ENCODE measurements at regions not wholly inside any gene's neighbourhood (a gene's known extent, or its start where the extent isn't known, plus 50 kb on each side); places are given as distances from the start of the nearest gene placed in this dataset.

DNA sequence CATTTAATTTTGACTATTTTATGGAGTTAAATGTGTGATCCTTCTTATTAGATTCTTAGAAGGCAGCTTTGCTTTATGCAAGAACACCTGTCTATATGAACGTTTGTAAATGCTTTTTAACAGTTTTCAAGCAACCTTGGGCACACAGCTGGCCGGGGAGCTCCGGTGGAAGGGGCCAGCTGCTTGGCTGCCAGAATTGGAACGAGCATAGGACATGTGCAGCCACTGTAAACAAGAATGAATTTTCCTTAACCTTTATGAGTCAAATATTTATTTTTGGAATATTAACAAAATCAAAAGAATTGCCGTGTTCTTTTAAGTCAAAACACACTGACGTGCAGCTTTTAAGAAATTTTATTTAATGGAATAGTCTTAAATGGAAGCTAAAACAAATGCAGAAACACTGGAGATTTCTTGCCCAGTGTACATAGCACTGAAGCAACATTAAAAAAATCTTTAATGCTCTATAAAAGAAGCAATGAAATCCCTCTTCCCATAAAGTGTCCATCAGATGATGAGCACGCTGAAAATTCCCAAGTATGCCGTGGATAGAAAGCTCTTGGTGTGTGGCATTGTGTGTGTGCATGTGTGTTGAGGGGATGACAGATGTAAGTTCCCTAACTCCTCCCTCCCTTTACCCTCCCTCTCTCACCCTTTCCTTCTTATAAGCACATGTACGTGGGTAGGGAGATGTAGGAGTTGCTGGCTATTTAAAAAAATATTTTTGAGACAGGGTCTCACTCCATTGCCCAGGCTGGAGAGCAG lies 208.9 kb upstream of the EXOC2 start (continued):
- TF ChIP-seq, protein P1, sequence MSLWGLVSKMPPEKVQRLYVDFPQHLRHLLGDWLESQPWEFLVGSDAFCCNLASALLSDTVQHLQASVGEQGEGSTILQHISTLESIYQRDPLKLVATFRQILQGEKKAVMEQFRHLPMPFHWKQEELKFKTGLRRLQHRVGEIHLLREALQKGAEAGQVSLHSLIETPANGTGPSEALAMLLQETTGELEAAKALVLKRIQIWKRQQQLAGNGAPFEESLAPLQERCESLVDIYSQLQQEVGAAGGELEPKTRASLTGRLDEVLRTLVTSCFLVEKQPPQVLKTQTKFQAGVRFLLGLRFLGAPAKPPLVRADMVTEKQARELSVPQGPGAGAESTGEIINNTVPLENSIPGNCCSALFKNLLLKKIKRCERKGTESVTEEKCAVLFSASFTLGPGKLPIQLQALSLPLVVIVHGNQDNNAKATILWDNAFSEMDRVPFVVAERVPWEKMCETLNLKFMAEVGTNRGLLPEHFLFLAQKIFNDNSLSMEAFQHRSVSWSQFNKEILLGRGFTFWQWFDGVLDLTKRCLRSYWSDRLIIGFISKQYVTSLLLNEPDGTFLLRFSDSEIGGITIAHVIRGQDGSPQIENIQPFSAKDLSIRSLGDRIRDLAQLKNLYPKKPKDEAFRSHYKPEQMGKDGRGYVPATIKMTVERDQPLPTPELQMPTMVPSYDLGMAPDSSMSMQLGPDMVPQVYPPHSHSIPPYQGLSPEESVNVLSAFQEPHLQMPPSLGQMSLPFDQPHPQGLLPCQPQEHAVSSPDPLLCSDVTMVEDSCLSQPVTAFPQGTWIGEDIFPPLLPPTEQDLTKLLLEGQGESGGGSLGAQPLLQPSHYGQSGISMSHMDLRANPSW (CRISPR knock-in tag; conservative IDR thresholded peaks at IDR 0.05; ENCODE audit: low read depth) = no peak
- TF ChIP-seq, protein P2, sequence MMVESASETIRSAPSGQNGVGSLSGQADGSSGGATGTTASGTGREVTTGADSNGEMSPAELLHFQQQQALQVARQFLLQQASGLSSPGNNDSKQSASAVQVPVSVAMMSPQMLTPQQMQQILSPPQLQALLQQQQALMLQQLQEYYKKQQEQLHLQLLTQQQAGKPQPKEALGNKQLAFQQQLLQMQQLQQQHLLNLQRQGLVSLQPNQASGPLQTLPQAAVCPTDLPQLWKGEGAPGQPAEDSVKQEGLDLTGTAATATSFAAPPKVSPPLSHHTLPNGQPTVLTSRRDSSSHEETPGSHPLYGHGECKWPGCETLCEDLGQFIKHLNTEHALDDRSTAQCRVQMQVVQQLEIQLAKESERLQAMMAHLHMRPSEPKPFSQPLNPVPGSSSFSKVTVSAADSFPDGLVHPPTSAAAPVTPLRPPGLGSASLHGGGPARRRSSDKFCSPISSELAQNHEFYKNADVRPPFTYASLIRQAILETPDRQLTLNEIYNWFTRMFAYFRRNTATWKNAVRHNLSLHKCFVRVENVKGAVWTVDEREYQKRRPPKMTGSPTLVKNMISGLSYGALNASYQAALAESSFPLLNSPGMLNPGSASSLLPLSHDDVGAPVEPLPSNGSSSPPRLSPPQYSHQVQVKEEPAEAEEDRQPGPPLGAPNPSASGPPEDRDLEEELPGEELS (CRISPR knock-in tag; IDR thresholded peaks at IDR 0.05) = no peak
- no peak for TF ChIP-seq NR2C2 (CRISPR knock-in tag; IDR thresholded peaks at IDR 0.05)
- TF ChIP-seq, protein P3, sequence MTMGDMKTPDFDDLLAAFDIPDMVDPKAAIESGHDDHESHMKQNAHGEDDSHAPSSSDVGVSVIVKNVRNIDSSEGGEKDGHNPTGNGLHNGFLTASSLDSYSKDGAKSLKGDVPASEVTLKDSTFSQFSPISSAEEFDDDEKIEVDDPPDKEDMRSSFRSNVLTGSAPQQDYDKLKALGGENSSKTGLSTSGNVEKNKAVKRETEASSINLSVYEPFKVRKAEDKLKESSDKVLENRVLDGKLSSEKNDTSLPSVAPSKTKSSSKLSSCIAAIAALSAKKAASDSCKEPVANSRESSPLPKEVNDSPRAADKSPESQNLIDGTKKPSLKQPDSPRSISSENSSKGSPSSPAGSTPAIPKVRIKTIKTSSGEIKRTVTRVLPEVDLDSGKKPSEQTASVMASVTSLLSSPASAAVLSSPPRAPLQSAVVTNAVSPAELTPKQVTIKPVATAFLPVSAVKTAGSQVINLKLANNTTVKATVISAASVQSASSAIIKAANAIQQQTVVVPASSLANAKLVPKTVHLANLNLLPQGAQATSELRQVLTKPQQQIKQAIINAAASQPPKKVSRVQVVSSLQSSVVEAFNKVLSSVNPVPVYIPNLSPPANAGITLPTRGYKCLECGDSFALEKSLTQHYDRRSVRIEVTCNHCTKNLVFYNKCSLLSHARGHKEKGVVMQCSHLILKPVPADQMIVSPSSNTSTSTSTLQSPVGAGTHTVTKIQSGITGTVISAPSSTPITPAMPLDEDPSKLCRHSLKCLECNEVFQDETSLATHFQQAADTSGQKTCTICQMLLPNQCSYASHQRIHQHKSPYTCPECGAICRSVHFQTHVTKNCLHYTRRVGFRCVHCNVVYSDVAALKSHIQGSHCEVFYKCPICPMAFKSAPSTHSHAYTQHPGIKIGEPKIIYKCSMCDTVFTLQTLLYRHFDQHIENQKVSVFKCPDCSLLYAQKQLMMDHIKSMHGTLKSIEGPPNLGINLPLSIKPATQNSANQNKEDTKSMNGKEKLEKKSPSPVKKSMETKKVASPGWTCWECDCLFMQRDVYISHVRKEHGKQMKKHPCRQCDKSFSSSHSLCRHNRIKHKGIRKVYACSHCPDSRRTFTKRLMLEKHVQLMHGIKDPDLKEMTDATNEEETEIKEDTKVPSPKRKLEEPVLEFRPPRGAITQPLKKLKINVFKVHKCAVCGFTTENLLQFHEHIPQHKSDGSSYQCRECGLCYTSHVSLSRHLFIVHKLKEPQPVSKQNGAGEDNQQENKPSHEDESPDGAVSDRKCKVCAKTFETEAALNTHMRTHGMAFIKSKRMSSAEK (CRISPR knock-in tag; IDR thresholded peaks at IDR 0.05; ENCODE audit: borderline replicate concordance) = no peak
- no peak for TF ChIP-seq CBFB (CRISPR knock-in tag; IDR thresholded peaks at IDR 0.05; ENCODE audit: low read depth)

DNA sequence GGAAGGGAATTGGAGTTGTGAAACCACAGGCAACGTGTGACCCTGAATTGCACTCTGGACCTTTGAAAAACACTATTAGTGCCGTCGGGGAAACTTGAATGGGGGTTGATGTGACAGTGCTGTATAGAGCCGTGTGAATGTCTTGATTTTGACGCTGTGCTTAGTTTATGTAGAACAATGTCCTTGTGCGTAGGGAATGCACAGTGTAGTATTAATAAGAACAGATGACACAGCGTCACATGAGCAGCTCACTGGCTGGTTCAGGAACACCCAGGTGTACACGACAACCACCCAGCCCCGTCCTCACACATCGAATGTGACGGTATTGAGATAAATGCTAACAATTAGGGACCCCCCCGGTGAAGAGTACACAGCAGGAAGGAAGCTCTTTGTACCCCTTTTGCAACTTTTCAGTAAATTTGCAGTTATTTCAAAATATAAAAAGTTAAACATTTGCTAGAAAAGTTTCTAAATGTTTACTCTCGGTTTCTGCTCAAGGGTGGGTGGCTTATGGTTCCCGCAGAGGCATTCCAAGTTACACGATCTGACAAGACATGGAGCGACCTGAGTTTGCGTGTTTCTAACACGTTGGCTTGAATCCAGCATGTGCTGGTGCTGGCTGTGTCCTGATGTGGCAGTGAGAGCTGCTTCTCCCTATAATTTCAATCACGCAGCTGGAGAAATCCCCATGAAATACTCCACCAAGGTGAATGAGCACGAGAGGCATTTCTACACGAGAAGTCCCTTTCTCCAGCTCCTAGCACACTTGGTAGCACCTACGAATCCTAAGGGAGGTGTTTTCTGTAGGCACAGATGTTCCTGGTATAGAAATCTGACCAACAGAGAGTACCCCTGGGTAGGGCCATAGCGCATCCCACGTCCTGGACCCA lies 208.0 kb upstream of the EXOC2 start:
- DNase-seq (ENCODE audit: low spot score) (no peak), ATAC-seq (no peak)
- Mint-ChIP-seq H3K27ac (no peak overlapping the region), H3K36me3 (no peaks in the 10 kb centered on the region), H3K27me3 (ENCODE audit: low read depth) (no peaks in the 10 kb centered on the region), H3K4me1 (no peaks in the 10 kb centered on the region), H3K4me3 (no peak overlapping the region), H3K9me3 (peaks cover 11% of the 10 kb centered on the region)
- ChIA-PET CTCF (interaction anchor here (2.2 kb wide), 1 partner anchor 12 kb away, joined by 9 read pairs; no protein-coding TSS in a partner anchor), POLR2A (no interaction called here)
- TF ChIP-seq NR1H2 (CRISPR knock-in tag; IDR thresholded peaks at IDR 0.05) (no peak), GABPB1 (CRISPR knock-in tag; IDR thresholded peaks at IDR 0.05) (peak; percentile 66)

DNA sequence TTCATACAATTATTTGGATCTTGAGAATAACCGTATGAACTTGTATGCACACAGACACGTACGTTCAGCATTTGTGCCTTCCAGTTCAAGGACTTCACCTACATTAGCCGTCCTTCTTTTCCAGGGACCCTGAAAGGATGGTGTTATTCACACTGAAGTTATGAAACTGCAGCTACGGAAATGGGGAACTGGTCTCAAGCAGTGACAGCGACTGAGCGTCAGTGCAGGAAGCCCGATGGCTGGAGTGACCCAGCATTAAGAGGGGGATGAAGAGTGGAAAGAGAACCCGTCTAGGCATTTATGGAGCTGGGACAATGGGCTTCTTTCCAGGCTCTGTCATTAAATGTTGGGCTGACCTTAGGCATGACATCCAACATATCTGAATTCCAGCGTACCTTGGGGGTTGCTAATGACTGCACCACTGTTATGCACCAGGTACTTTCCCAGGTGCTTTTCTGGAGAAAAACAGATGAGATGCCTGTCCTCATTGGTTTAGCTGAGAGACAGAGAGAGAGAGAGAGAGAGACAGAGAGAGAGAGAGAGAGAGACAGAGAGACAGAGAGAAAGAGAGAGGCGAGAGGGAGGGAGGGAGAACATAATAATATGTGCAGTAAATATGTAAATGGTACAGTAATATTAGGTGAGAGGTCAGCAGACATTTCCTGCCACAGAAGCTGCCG lies 204.7 kb upstream of the EXOC2 start:
- H3K27ac Mint-ChIP-seq = no peak overlapping the region
- DNase-seq (ENCODE audit: low spot score) (no peak), ATAC-seq (no peak)
- peaks cover 11% of the 10 kb centered on the region for H3K9me3 Mint-ChIP-seq
- CTCF ChIA-PET = interaction anchor here (1.0 to 1.5 kb wide), 2 partner anchors 15 to 304 kb away, joined by 3 to 5 read pairs; no protein-coding TSS in a partner anchor
- no peaks in the 10 kb centered on the region for H3K4me1 Mint-ChIP-seq
- no peaks in the 10 kb centered on the region for H3K36me3 Mint-ChIP-seq
- no peak overlapping the region for H3K4me3 Mint-ChIP-seq
- POLR2A ChIA-PET = interaction anchor here (0.7 kb wide), 1 partner anchor 360 kb away, joined by 3 read pairs; no protein-coding TSS in a partner anchor
- no peaks in the 10 kb centered on the region for H3K27me3 Mint-ChIP-seq (ENCODE audit: low read depth)
- no peak for TF ChIP-seq KAT7 (CRISPR knock-in tag; IDR thresholded peaks at IDR 0.05; ENCODE audit: borderline replicate concordance)
- no peak for TF ChIP-seq PRRX2 (CRISPR knock-in tag; IDR thresholded peaks at IDR 0.05)
- TF ChIP-seq, protein P4, sequence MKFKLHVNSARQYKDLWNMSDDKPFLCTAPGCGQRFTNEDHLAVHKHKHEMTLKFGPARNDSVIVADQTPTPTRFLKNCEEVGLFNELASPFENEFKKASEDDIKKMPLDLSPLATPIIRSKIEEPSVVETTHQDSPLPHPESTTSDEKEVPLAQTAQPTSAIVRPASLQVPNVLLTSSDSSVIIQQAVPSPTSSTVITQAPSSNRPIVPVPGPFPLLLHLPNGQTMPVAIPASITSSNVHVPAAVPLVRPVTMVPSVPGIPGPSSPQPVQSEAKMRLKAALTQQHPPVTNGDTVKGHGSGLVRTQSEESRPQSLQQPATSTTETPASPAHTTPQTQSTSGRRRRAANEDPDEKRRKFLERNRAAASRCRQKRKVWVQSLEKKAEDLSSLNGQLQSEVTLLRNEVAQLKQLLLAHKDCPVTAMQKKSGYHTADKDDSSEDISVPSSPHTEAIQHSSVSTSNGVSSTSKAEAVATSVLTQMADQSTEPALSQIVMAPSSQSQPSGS (CRISPR knock-in tag; IDR thresholded peaks at IDR 0.05; ENCODE audit: borderline replicate concordance, low read depth) = no peak
- no peak for TF ChIP-seq NR1H2 (CRISPR knock-in tag; IDR thresholded peaks at IDR 0.05)
- TF ChIP-seq ESRRA (CRISPR knock-in tag; IDR thresholded peaks at IDR 0.05; ENCODE audit: borderline replicate concordance) = no peak
- TF ChIP-seq, protein P2 (CRISPR knock-in tag; IDR thresholded peaks at IDR 0.05) = no peak
